Stomach (tissue), 4 donors: ENCODE measurements at regions not wholly inside any gene's neighbourhood (a gene's known extent, or its start where the extent isn't known, plus 50 kb on each side); places are given as distances from the start of the nearest gene placed in this dataset.

ENCODE experiments used
- EP300 ChIP-seq: sonication (generic); formaldehyde crosslinking; IDR thresholded peaks from one replicate; pipeline ENCODE4 v1.6.1; 2017; ENCODE audit warnings: antibody characterized with exemption
- POLR2A ChIP-seq, 4 donors: fragments of 450-650 bp; IDR thresholded peaks; one replicate each; pipeline ENCODE4 v1.6.1; 2016; ENCODE audit warnings: antibody characterized with exemption in 4 of 4, control low read depth in 2 of 4, mild to moderate bottlenecking in 1 of 4, moderate library complexity in 1 of 4

DNA sequence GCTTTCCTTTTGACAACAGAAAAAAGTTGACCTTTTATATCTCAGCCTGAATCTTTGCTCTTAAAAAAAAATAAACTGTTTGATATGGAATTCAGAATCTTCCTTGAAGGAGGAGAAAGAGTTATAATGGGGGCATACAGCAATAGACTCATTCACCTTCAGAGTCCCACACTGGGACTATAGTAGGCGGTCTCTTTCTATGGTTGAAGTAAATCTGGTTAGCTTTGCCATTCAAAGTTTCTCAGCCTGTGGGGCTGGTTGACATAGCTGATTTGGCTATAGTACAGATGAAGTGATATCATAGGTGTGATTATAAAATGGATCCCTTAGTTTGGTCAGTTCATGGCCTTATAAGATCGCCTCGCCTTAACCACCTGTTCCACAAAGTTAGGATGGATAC lies 156.2 kb downstream of the SH2D1A start:
- TF ChIP-seq EP300 = no peak
- no peak for TF ChIP-seq POLR2A (IDR thresholded peaks at IDR 0.05)
